Esophagus squamous epithelium (tissue), 4 donors: ENCODE measurements at regions not wholly inside any gene's neighbourhood (a gene's known extent, or its start where the extent isn't known, plus 50 kb on each side); places are given as distances from the start of the nearest gene placed in this dataset.

ENCODE experiments used
- POLR2A ChIP-seq, 4 donors: fragments of 450-650 bp; IDR thresholded peaks; one replicate each; pipeline ENCODE4 v1.6.1; 2017; ENCODE audit warnings: antibody characterized with exemption in 4 of 4, mild to moderate bottlenecking in 4 of 4, moderate library complexity in 3 of 4
- TF ChIP-seq, protein P1 (sequence below), 6 experiments: fragments of 450-650 bp in 4 of 6; fragments of 200-600 bp in 2 of 6; sonication (generic) in 2 of 6; IDR thresholded peaks; one replicate each; pipeline ENCODE4 v1.5.1; 2016 to 2019; ENCODE audit warnings: antibody characterized with exemption in 6 of 6, mild to moderate bottlenecking in 4 of 6, moderate library complexity in 4 of 6

- TF ChIP-seq, protein P1, sequence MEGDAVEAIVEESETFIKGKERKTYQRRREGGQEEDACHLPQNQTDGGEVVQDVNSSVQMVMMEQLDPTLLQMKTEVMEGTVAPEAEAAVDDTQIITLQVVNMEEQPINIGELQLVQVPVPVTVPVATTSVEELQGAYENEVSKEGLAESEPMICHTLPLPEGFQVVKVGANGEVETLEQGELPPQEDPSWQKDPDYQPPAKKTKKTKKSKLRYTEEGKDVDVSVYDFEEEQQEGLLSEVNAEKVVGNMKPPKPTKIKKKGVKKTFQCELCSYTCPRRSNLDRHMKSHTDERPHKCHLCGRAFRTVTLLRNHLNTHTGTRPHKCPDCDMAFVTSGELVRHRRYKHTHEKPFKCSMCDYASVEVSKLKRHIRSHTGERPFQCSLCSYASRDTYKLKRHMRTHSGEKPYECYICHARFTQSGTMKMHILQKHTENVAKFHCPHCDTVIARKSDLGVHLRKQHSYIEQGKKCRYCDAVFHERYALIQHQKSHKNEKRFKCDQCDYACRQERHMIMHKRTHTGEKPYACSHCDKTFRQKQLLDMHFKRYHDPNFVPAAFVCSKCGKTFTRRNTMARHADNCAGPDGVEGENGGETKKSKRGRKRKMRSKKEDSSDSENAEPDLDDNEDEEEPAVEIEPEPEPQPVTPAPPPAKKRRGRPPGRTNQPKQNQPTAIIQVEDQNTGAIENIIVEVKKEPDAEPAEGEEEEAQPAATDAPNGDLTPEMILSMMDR (IDR thresholded peaks at IDR 0.05), result no peak
- TF ChIP-seq POLR2A (IDR thresholded peaks at IDR 0.05), result no peak
Measured at GRCh38 chr3:64837126-64837738, 149.4 kb upstream of the ADAMTS9 start.
